ENCODE measurements at regions not wholly inside any gene's neighbourhood (a gene's known extent, or its start where the extent isn't known, plus 50 kb on each side); places are given as distances from the start of the nearest gene placed in this dataset.
"Not testable (repeated sequence)": the region's sequence is repeated elsewhere in the genome, so short reads cannot be mapped to it uniquely, and the experiment has no call there.

- no peak for DNase-seq (ENCODE audit: low read depth)
These were observed 132.4 kb downstream of the COPS8 start for GRCh38 chr2:237217995-237218616.

- DNase-seq (ENCODE audit: low read depth) = no peak
These were observed 133.1 kb downstream of the COPS8 start for GRCh38 chr2:237218756-237219155.

GRCh38 chr2:237219826-237220225 lies 134.1 kb downstream of the COPS8 start:
- no peak for DNase-seq (ENCODE audit: low read depth)

- DNase-seq (ENCODE audit: low read depth) = no peak
These were observed 135.8 kb downstream of the COPS8 start for GRCh38 chr2:237221443-237221842.

- DNase-seq (ENCODE audit: low read depth) = peak; percentile 77
These were observed 136.5 kb downstream of the COPS8 start for GRCh38 chr2:237222178-237222577.

- no peak for DNase-seq (ENCODE audit: low read depth)
These were observed 136.9 kb downstream of the COPS8 start for GRCh38 chr2:237222601-237223041.

- DNase-seq (ENCODE audit: low read depth) = peak; percentile 99
These were observed 137.6 kb downstream of the COPS8 start for GRCh38 chr2:237223201-237223861.

GRCh38 chr2:237227190-237227589 lies 141.5 kb downstream of the COPS8 start:
- no peak for DNase-seq (ENCODE audit: low read depth)

GRCh38 chr2:237227592-237228280 lies 142.0 kb downstream of the COPS8 start:
- DNase-seq (ENCODE audit: low read depth) = peak; percentile 97

- DNase-seq (ENCODE audit: low read depth) = no peak
These were observed 142.6 kb downstream of the COPS8 start for GRCh38 chr2:237228281-237228625.

- no peak for DNase-seq (ENCODE audit: low read depth)
These were observed 144.2 kb downstream of the COPS8 start for GRCh38 chr2:237229905-237230304.

GRCh38 chr2:237230355-237230754 lies 144.7 kb downstream of the COPS8 start:
- no peak for DNase-seq (ENCODE audit: low read depth)

GRCh38 chr2:237231593-237231992 lies 145.9 kb downstream of the COPS8 start:
- DNase-seq (ENCODE audit: low read depth) = no peak

- no peak for DNase-seq (ENCODE audit: low read depth)
These were observed 146.5 kb downstream of the COPS8 start for GRCh38 chr2:237232166-237232565.

- no peak for DNase-seq (ENCODE audit: low read depth)
These were observed 148.6 kb downstream of the COPS8 start for GRCh38 chr2:237234268-237234667.

GRCh38 chr2:237235383-237236095 lies 149.8 kb downstream of the COPS8 start:
- peak; percentile 84 for DNase-seq (ENCODE audit: low read depth)

GRCh38 chr2:237236188-237236587 lies 150.5 kb downstream of the COPS8 start:
- DNase-seq (ENCODE audit: low read depth) = no peak

GRCh38 chr2:237238249-237238648 lies 152.6 kb downstream of the COPS8 start:
- no peak for DNase-seq (ENCODE audit: low read depth)

GRCh38 chr2:237240252-237240651 lies 154.6 kb downstream of the COPS8 start:
- DNase-seq (ENCODE audit: low read depth) = no peak

GRCh38 chr2:237240868-237241267 lies 155.2 kb downstream of the COPS8 start:
- not testable (repeated sequence) for DNase-seq (ENCODE audit: low read depth)

- DNase-seq (ENCODE audit: low read depth) = no peak
These were observed 156.4 kb downstream of the COPS8 start for GRCh38 chr2:237242091-237242536.

- no peak for DNase-seq (ENCODE audit: low read depth)
These were observed 157.8 kb downstream of the COPS8 start for GRCh38 chr2:237243487-237243886.

GRCh38 chr2:237244178-237244577 lies 158.5 kb downstream of the COPS8 start:
- DNase-seq (ENCODE audit: low read depth) = no peak

Measured in stromal cell of bone marrow (primary cell).